Myocyte (in vitro differentiated cells): ENCODE measurements at regions not wholly inside any gene's neighbourhood (a gene's known extent, or its start where the extent isn't known, plus 50 kb on each side); places are given as distances from the start of the nearest gene placed in this dataset.
"Not testable (repeated sequence)": the region's sequence is repeated elsewhere in the genome, so short reads cannot be mapped to it uniquely, and the experiment has no call there.

Experiments used
- DNase-seq: peaks from one replicate; pipeline ENCODE4 v3.0.0-alpha.2; 2012; ENCODE audit warnings: low read depth

DNA sequence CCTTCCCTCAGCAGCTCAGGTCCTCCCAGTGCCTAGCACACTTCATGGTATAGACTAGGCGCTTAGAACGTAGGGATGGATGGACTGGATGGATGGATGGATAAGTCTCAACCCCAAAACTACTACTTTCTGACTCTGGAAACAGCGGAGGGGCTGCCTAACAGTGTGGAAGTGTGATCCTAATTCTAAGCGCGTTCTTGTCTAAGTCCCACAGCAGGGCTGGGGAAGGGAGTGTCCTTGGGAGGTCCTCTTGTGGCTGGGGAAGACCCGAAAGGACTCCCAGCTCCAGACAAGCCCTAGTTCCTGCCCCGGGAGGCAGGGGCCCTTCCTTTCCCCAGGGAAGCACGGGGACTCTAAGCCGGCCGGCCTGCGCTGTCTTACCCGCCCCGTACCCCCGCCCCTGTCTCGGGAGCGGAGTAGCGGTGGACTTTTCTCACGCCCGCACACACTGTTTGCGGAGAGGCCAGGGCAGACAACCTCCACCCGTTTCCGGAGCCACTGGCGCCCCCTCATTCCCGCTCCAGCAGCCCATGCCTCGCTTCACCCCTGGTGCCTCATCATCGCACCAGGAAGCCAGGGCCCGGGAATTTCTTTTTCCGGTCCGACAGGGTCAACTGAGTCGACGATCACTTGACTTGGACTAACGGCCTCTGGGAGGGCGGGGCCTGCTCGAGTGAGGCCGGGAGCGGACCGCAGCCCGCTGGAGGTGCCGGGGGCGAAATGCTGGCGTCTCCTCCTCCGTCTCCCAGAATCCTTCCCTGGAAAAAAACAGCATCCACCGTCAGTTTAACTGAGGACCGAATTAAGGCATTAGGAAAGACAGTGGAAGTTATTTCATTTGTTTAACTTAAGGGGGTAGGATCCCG lies 133.3 kb downstream of the TBC1D2B start:
- DNase-seq, result peak; percentile 85

DNA sequence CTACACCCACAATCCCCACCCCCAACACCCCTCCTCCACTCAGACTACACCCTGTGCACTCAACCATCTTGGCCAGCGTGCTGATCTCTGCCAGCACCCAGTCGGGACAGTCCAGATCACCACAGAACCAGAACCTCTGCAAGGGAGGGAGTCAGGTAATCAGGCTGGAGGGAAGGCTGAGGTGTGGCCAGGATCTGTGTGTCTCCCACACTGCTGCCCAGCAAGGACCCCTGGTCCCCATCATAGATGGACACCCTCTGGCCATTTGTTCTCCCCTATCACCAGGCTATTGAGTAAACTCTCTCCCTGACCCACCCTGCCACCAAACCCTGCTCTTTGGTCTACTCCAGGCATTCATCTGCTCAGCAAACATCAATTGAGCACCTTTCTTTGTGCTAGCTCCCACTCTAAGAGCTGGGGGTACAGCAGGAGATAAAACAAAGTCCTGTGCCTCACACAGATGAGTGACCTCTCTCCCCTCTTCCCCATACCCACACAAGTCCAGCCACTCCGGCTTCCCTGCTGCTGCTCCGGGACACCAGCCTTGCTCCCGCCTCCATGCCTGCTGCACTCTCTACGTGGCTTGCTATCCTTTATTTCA lies 134.8 kb downstream of the TBC1D2B start:
- DNase-seq, result no peak

DNA sequence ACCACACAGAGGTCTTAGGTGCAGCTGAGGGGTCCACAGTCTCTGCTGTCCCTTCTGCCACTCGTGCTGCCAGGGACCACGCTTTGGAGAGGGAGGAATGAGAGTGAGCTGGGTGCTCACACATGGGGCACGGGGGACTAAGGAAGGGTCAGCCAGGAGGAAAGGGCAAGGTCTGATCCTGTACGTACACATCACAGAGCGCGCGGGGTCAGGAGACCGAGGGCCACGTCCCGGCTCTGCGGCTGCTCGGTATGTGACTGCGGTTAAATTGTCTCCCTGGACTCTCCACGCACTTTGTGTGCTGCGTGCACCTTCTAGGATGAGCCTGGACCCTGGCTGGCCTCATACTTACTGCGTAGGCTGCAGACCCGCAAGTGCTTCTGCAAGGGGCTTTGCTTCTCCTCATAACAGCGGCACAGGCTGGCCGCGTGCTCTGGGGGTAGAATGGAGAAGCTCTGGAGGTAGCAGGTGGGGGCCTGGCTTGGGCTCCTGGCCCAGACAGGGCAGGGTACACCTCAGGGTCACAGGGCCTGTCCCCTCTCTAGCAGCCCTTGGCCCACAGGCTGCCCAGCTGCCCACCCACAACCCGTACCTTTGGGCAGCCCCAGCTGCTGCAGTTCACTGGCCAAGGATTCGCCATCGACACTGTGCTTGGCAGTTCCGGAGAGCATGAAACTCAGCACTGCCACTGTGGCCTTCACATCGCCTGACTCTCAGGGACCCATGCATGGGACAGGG lies 136.3 kb downstream of the TBC1D2B start:
- DNase-seq, result not testable (repeated sequence)

DNA sequence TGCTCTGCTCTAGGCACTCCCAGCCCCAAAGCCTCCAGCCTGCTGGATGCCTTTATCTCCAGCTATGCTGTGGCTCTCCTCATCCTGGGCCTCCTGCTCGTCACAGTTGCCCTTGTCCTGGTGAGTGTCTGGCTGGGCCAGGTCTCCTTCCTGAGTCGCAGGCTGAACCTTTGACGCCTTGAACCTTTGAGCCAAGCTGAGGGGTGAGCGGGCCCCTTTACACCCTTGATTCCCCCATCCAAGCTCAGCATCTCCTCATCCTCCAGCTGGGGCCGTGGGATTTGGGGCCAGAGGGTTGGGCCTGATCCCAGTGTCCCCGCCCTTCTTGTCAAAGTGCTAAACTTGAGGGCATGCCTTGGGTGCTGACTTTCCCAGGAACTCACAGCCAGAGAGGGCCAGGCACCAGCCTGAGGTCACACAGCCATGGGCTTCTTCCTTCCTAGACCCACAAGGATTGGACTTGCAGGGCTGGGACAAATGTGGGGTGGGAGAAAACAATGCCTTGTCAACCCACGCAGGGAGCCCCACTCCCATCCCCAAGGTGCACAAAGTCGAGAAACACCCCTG lies 137.0 kb downstream of the TBC1D2B start:
- no peak for DNase-seq

DNA sequence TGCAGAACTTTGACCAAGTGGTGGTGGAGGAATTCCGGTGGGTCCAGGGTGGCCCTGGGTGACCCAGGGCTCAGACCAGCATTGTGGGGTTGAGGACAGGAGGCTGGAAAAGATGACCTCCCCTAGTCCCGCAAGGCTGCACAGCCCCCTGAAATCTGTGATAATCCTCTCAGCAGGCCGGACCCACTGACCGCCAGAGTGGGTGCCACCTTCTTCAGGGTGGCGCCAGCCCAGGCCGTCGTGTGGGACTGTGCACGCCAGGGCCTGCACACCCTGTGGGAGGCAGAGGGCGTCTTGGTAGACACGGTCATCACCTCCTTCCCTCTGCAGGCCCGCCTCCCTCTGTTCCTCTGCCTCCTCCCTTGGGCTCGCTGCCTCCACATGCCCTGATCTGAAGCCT lies 137.7 kb downstream of the TBC1D2B start:
- DNase-seq, result no peak

DNA sequence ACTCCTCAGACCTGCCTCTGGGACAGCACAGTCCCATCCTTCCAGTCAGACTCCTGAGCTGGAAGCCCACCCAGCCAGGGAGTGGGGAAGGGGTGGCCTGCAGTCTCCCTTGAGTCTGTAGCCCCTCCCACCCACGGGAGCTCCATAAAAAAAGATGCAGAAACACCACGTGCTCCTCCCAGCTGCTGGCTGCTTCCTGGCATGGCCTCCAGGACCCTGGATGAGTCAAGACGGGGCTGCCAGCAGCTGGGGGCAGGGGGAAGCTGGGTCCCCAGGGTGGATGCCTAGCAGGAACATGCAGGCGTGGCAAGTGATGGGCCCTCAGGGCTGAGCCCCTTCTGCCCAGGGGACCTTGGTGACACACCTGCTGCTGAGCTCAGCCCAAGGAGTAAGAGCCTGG lies 138.5 kb downstream of the TBC1D2B start:
- peak; percentile 72 for DNase-seq

DNA sequence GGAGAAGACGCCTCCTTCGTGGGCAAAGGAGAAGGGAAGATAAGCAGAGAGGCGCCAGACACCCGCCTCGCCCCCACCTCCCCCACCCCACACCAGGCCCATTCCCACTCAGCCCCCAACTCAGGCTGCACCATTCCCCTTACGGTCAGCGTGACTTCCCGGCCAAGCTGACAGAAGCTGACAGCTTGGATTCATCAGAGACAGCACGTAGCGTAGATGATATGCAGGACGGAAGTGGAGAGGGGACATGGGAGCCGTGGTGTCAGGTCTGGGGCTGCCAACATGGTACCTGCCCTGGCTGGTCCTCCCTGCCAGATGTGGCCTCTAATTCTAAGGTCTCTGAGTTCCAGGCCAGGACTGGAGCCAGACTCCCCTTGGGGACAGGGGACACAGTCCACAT lies 139.0 kb downstream of the TBC1D2B start:
- not testable (repeated sequence) for DNase-seq

DNA sequence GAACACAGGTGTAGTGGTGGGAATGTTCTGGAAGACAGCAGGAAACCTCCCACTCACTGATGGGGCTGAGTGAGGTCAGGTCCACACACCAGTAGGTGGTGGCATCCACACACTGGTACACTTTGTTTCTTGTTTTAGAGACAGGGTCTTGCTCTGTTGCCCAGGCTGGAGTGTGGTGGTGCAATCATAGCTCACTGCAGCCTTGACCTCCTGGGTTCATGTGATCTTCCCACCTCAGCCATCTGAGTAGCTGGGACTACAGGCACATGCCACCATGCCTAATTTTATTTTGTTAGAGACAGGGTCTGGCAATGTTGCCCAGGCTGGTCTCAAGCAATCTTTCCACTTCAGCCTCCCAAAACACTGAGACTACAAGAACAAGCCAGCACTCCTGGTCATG lies 140.9 kb downstream of the TBC1D2B start:
- not testable (repeated sequence) for DNase-seq

DNA sequence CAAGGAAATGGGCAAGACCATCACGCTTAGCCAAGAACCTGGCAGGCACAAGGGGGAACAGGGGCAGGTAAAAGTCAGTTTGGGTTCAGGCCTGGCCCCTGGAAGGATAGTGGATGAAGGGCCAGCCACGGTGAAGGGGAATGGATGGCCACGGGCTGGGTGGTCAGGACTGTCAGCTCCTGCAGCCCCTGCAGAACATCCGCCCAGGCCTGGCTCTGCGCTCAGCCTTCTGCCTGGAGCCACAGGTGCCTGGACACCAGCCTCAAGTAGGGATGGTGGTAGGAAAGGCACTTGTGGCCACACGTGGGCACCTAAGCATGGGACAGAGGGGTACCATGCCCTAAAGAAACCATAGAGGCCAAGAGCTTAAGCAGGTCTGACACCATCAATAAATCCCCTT lies 143.0 kb downstream of the TBC1D2B start:
- not testable (repeated sequence) for DNase-seq

DNA sequence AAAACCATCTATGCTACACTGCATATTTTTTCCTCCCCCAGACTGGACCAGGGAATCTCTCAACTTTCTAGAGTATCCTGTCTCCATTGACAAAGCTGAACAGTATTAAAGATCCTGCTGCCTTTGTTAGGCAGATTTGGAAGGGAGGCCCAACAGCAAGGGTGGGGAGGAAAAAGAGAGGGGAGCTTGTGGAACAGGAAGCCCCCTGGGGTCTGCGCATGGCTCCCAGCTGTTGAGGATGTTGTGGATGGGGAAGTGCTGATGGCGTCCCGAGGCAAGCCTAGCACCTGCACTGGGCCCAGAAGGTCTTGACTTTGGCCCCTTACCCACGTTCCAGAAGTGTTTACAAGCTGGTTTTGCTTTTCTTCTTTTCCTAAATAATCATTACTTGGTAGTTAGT lies 146.6 kb downstream of the TBC1D2B start:
- DNase-seq, result not testable (repeated sequence)

DNA sequence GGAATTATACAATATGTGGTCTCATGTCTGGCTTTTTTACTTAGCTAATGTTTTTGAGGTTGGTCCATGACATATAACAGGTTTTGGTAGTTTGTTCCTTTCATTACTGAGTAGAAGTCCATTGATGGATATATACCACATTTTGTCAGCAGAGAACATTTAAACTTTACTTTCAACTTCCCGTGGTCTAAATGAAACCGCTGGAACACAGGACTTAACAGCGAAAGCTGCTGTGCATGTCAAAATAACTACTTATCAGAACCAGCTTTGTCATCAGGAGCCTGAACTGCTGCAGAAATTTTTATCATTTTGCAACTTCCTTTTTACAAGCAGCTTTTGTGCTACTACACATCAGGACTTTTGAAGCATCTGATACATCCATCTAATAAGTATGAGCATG lies 147.0 kb downstream of the TBC1D2B start:
- not testable (repeated sequence) for DNase-seq

DNA sequence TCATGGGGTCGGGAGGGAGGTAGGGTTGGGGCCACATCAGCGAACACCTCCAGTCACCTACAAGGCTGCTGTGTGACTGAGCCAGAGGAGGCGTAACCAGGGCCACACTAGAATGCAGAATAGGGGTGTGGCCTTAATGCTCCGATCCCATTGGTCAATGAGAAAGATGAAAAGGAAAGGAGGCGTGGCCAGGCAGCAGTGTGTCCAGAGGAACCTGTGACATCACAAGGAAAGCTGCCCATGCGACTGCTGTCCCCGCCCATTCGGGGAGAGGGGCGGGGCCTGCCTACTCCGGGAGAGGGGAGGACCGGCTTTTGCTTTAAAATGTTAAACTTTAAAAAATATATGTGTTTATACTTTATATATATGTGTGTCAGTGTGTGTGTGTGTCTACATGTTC lies 150.7 kb downstream of the TBC1D2B start:
- not testable (repeated sequence) for DNase-seq

DNA sequence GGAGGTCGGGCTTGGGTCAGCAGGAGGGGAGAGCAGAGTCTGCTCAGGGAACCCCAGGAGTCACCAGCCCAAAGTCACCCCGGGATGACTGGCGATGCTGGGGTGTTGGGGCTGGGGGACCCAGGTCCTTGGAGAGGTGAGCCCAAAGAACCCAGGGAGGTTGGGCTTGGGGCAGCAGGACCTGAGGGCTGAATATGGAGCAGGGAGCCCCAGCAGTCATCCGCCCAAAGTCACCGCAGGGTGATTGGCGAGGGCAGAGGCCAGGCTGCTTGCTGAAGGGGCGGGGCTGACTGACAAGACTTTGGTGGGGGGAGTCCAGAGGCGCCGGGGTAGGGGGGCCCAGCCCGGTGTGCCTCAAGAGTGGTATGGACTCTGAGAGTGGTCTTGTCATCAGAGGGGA lies 151.2 kb downstream of the TBC1D2B start:
- DNase-seq, result not testable (repeated sequence)

DNA sequence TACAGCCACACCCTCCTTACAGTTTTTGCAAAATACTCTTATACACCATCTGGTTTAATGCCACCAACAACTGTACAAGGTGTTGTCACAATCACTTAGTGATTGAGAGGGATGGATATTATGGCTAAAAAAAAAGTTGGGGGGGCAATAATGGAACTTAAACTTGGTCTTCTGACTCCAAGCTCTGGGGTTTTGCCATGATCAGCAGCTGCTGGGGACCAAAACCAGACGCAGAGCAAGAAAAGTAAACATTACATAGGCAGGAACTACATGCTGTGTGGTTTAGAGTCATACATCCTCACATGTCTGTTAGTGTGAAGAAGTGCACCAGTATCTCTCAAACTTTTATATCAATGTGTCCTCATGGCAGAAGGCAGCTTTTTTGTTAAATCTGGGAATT lies 152.4 kb downstream of the TBC1D2B start:
- DNase-seq, result not testable (repeated sequence)

DNA sequence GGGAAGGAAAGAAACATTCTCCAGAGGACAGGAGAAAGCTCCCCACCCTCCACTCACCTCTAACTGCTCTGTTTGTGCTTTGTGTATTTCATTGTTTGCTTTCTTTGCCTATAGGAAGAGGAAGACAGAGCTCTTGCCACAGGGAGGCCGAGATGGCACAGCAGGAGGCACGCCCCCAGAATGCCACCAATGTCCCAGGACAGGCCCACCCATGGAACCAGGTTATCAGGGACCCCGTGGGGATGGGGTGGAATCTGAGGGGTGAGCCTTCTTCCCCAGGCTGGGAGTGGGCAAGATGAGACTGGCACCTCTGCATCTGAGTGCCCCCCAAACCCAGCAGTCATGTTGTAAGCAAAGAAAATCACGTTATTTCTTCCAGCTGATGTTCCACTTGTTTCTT lies 155.8 kb downstream of the TBC1D2B start:
- DNase-seq, result no peak

DNA sequence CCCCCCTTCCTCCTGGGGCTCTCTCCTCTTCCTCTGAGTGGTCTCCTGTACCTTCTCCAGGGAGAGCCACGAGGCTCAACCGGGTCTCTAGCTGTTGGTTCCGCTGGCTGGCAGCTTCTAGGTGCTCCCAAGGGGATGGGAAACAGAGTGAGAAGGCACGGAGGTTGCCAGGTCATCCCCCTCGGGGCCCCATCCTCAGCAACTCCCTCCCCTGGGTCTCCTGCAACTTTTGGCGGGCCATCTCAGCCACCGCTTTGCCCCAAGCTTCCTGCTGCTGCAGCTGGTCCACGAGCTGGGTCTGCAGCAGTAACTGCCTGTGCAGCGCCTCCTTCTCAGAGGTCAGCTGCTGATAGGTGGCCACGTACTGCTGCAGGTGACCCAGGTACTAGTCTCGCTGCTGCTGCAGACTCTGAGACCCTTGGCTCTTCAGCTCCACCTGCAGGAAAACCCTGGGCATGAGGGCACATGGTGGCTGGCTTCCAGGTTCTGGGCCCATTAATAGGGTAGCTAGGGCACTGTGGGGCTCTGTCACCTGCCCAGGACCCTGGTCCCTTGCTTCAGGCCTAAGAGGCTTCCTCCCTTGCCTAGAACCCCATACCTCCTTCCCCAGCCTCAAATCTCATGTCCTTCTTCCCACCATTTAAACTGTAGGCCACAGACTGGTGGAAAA lies 160.4 kb downstream of the TBC1D2B start:
- DNase-seq, result not testable (repeated sequence)

DNA sequence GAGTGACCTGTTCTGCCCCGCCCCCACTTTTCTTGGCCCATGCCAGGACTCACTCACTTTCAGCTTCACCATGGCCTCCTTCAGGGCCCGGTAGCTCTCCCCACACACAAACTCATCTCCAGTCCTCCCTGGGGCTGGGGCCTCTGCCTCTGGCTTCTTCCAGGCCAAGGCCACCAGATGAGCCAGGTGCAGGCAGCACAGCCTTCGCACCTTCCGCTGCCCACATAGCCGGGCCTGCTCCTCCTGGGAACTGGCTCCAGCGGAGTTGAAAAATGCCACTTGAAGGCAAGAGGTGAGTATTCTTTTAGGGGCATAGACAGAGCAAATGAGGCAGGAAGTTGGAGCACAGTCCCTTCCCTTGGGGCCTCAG lies 161.6 kb downstream of the TBC1D2B start:
- DNase-seq, result not testable (repeated sequence)

DNA sequence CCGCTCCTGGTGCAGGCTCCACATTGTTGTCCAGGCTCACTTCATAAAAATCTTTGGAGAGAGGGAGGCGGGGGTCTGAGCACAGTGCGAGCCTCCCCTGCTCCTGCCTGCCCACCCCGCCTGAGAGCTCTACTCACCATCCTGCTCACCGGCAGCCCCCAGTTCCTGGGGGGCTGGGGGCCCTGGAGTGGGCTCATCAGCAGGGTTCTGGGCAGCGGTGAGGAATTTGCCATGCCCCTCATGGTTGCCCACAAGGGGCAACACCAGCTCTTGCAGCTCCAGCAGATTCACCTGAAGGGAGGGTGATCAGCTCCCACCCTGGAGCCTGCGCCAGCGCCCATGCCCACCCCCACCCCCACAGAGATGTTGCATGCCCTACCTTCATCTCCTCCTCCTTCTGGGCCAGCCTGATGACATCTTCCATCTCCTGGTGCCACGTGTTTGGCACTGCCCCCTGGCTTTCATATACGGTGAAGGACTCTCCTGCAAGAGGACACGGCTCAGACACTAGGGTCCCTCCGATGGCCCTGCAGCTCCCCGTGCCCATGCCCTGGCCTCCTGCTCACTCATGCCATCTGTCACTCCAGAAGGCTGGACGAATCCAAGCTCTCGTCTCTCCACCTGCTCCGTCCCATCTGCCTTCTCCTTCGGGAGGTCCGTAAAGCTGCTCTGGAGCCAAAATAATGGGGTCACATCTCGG lies 162.1 kb downstream of the TBC1D2B start:
- DNase-seq, result no peak

DNA sequence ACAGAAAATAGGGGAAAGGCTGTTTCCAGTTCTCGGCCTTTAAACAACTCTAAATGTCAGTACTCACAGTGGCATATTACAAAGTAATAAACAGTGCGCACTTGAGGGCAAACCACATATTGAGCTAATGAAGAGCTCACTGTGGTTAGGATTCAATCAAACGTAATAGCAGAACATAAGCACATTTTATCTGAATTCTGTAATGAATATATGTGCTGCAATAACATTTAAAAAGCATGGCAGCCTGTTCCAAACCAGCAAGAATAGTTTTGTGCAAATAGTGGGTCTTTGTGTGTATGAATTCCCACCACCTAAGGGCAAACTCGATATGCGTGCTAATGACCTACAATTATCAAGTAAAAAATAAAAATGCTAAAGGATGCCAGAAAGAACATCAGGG lies 163.0 kb downstream of the TBC1D2B start:
- not testable (repeated sequence) for DNase-seq

DNA sequence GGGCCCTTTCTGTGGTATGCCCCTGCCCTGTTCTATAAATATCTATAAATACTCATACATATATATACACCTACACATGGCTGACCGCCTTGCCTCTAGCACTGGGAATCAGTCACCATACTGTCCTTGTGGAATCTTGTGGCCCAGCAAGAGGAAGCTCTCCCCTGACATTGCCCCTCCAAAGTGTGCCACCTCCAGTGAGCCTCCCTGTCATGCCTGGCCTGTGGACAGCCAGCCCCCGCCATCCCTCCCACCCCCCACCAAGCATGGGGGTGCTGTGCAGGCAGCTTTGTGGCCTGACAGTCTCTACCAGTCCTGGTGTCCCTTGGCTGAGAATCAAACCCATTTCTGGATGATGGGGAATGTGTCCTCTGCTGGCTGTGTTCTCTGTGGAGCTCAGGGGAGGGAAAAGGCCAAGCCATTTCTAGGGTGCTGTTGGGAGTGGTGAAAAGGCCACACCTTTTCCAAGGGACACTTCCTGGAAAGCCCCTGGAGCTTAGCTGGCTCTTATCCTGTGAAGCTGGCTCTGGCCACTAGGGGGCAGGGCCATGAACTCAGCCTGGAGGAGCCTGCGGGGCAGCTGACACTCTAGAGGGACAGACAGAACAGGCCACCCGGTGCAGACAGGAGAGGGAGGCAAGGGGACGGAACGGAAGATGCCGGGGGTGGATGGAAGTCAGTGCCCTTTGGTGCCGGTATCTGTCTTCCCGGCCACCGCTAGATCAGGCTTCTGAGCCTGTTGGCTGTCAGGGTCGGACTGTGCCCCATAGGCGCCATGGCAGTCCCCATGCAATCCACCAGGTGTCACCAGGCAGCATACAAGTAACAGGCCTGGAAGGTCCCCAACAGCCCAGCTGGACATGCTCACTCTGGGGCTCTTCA lies 167.2 kb downstream of the TBC1D2B start:
- DNase-seq, result peak; percentile 82
